HG02571 (cell line): ENCODE measurements at regions not wholly inside any gene's neighbourhood (a gene's known extent, or its start where the extent isn't known, plus 50 kb on each side); places are given as distances from the start of the nearest gene placed in this dataset.
"Not testable (repeated sequence)": the region's sequence is repeated elsewhere in the genome, so short reads cannot be mapped to it uniquely, and the experiment has no call there.

Source experiments
- ATAC-seq: cut with Tn5 transposase; IDR thresholded peaks from one replicate; pipeline ENCODE4 v1.9.1; 2021; ENCODE audit warnings: mild to moderate bottlenecking, moderate library complexity; ENCODE audit not compliant: unreplicated experiment

GRCh38 chr7:131035088-131035770 lies 292.4 kb upstream of the MKLN1 start:
- no peak for ATAC-seq

- ATAC-seq = no peak
Observed at GRCh38 chr7:131038153-131038552, 289.5 kb upstream of the MKLN1 start.

GRCh38 chr7:131039355-131039762 lies 288.3 kb upstream of the MKLN1 start:
- no peak for ATAC-seq

- ATAC-seq = no peak
Observed at GRCh38 chr7:131039836-131040235, 287.8 kb upstream of the MKLN1 start.

GRCh38 chr7:131040467-131040932 lies 287.2 kb upstream of the MKLN1 start:
- no peak for ATAC-seq

GRCh38 chr7:131041012-131041695 lies 286.5 kb upstream of the MKLN1 start:
- not testable (repeated sequence) for ATAC-seq

GRCh38 chr7:131042269-131043160 lies 285.2 kb upstream of the MKLN1 start:
- no peak for ATAC-seq

GRCh38 chr7:131045526-131045925 lies 282.1 kb upstream of the MKLN1 start:
- no peak for ATAC-seq

GRCh38 chr7:131046246-131046645 lies 281.4 kb upstream of the MKLN1 start:
- no peak for ATAC-seq

- ATAC-seq = no peak
Observed at GRCh38 chr7:131047651-131048304, 279.9 kb upstream of the MKLN1 start.

GRCh38 chr7:131051304-131051703 lies 276.4 kb upstream of the MKLN1 start:
- ATAC-seq = no peak

- ATAC-seq = no peak
Observed at GRCh38 chr7:131052285-131052904, 275.3 kb upstream of the MKLN1 start.

GRCh38 chr7:131056007-131056406 lies 271.7 kb upstream of the MKLN1 start:
- ATAC-seq = no peak

- no peak for ATAC-seq
Observed at GRCh38 chr7:131057015-131057793, 270.5 kb upstream of the MKLN1 start.

- ATAC-seq = no peak
Observed at GRCh38 chr7:131057794-131058070, 269.9 kb upstream of the MKLN1 start.

GRCh38 chr7:131058561-131059288 lies 269.0 kb upstream of the MKLN1 start:
- not testable (repeated sequence) for ATAC-seq

GRCh38 chr7:131059401-131059800 lies 268.3 kb upstream of the MKLN1 start:
- ATAC-seq = not testable (repeated sequence)

- ATAC-seq = no peak
Observed at GRCh38 chr7:131061158-131061557, 266.5 kb upstream of the MKLN1 start.

GRCh38 chr7:131061818-131062217 lies 265.9 kb upstream of the MKLN1 start:
- ATAC-seq = no peak
